ENCODE measurements at regions not wholly inside any gene's neighbourhood (a gene's known extent, or its start where the extent isn't known, plus 50 kb on each side); places are given as distances from the start of the nearest gene placed in this dataset.

DNA sequence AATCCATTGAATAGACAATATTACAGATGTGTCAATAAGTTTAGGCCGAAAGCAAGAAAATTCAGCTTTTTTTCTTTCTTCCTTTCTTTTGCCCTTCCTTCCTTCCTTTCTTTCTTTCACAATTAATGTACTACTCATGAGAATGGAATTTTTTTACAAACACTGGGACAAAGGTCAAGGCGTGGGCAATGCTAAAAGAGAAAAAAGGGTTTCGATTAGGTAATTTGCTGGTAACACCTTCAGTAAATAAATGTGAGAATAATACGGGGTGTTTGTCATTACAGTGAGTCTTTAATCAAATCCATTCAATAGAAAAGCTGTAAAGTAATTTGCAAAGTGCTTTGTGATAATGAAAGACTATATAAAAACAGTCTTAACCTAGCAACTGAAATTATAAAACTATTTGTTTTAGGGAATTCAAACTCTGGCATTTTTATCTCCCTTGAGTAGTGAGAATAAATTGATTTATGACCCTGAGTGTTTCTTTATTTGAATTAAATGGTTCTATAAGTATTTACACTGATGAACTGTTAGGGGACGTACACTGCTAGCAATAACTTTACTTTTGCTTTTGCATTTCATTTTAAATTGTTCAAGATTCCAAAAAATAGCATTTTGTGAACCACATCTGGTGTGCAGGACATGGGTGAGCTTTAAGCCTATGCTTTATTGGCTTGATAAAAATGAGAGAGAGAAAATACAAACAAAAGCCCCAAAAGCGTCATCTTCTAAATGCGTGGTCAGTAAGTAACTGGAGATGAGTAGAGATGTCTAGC, 104.2 kb upstream of the THRB start:
- DNase-seq, result no peak

DNA sequence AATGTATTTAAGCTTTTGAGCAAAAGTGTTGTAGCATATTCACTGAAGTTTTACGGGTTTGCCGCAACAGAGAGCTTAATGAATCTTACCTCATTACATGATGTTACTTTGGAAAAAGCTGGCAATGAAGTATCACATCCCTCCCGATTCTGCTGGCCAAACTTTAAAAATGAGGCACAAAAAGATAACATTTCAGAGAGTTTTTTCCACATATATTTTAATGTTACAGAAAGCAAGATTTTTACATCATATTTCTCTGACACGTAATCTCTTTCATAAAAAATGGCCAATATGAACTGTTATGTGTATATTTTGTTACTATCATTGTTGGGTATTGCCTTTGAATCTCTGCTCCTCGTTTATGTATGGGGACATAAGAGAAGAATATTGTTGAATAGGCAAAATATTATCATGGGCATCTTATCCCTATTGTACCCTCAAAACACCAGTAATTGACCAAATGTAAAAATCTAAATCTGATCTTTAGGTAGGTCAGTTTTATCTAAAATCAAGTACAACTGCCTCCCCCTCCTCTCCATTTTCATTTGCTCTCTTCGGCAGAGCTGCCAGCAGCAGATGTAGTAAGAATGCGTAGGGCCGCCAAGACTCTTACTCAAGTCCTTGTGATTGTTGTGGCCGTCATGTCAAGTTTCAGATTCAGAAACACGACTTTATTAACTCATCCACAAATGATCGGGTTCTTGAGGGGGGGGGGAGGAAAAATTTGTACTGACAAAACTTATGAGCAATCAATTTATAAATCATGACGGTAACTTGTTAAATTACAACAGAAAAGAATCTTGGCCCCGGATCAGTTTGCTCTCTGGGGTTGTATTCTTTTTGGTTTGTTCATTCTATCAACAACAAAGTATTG, 106.7 kb upstream of the THRB start:
- no peak for DNase-seq

DNA sequence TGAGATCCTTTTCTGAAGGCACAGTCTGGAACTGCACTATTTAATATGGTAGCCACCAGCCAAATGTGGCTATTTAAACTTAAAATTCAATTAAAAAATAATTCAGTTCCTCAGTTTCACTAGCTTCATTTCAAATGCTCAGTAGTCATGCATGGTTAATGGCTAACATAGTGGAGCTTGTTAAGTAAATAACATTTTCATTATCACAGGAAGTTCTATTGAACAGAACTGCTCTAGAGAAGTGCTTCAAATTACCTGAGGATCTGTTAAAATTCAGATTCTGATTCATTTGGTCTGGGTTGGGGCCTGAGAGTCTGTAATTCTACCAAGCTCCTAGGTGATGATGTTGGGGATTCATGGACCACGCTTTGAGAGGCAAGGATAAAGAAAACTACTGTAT, 109.6 kb upstream of the THRB start:
- DNase-seq, result no peak

DNA sequence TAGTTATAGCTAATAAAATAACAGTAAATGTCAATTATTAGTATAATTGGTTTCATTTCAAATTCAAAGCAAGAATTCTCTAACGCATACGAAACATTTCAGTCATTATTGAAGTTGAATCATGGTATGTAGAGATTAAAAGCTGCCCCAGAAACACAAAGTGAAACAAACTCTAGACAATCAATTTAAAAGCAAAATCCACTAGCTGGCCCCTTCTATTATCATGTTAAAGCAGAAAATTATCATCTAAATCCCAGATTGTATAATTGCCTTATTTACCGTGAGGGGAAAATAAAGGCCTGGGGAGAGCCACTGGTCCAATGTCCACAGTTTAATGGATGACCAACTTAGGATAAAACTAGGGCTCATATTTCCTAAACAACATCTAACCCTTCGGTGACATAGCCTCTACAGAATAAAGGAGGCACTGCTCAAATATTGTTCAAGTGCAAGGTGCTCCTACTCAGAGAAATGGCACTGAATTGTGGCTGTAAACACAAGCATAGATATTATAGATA, 110.9 kb upstream of the THRB start:
- no peak for DNase-seq

DNA sequence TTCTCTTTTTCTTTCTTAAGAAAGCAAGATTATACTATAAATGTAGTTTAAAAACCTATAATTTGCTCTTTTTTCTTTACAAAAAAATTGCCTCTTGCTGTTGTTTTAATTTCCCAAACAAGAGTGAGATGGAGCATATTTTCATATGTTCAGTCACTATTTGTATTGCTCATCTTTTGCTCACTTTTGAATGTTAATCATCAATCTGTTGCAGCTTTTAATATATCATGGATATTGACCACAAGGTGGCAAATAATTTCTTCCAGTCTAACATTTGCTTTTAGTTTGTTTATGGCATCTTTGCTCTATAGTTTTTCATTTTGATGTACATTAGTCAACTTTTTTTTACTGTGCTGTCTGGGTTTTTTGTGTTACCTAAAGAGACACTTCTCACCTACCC, 112.6 kb upstream of the THRB start:
- DNase-seq, result no peak

DNA sequence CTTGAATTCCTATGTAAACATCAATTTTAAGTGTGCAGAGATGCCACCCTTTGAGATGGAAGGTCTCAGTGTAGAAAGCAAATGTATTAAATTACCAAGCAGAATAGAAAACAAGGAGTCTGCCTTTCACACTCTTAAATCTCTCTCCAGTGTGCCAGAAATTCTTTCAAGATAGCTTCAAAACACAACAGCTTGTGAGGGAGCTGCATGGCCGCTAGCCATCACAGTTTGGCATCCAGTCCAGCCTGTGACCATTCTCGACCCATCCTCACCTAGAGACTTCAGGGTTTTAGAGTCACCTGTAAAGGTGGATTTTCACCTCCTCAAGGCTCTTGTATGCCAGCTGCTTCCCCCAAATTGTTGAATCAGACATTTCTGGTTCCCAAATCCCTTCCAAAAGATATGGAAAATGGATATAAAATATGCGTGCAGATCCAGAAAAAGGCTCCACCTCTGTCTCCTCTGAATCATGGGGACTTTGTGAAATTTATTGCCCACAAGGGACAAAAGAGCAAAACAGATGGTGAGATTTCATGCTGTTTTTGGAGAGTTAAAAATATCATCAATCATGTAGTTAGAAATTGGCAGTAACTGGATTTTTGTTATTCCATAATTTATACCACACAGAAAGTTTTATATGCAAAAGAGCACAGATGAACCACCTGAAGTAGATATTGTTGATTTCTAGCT, 114.2 kb upstream of the THRB start:
- no peak for DNase-seq

DNA sequence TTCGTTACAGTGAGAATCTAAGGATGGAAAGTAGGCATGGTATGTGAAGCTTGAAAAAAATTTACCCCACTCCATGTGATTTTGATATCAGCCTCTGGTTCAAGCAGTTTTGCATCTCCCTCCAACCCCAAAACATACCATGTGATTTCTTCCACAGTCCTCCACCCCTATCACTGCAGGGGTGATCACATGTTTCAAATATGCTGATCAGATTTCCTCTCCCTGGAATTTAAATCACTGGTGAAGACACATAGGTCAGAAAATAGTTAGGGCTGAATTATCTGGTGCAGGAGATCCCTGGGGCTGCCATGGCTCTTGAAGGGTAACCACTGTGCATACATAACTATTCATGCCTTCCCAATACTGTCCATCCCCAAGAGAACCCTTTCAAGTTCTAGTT, 119.7 kb upstream of the THRB start:
- no peak for DNase-seq

DNA sequence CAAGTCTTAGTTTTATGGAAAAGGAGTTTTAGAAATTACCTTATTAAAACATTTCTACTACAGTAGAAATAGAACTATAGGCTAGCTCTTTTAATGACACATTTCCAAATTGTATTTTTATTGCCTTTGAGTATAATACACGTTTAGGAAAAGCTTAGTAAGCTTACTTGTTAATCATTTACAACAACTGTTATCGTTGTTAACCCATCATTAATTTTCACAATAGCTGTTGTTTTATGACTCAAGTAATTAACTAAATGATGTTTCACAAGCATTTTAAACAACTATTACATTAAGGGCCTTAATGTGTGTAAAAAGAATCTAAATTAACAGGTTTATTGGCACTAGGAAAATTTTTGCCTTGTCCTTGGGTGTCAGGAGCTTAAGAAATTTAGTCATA, 120.5 kb upstream of the THRB start:
- DNase-seq, result no peak

DNA sequence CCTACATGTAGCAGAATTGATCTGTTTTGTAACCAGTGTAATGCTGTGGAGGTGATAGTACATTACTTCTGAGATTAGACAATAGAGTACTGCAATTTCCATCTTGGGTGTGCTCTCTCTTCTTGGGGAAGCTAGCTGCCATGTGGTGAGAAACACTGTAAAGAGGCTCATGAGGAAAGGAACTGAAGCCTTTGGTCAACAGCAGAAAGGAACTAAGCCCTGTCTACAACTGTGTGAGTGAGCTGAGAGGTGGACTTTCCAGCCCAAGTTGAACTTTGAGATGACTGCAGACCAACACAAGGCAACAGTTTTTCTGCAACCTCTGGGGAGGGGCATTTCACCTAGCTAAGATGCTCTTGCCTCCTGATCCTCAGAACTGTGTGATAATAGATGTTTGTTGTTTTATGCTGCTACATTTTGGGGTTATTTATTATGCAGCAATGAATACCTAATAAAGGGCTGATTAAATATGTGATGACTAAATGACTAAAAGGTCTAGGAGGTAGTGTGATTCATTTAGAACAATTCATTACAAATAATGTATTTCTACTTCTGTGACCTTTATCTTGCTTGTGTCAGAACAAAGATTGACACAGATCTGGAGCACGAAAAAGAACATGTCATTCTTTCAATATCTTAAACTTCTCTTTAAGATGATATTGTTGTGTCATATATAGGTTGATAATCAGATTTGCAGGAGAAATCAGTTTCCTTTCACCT, 121.6 kb upstream of the THRB start:
- DNase-seq, result no peak

DNA sequence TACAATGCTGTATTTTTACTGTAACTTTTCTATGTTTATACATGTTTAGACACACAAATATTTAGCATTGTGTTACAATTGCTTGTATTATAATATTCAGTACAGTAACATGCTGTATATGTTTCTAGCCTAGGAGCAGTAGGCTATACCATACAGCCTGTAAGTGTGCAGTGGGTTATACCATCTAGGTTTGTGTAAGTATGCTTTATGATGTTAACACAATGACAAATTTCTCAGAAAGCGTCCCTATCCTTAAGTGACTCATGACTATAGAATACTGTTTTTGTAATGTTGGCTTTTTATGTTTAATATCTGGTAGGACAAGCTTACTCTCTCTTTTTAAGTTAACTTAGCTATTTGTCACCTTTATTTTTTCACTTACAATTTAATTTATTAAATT, 127.5 kb upstream of the THRB start:
- DNase-seq, result no peak

DNA sequence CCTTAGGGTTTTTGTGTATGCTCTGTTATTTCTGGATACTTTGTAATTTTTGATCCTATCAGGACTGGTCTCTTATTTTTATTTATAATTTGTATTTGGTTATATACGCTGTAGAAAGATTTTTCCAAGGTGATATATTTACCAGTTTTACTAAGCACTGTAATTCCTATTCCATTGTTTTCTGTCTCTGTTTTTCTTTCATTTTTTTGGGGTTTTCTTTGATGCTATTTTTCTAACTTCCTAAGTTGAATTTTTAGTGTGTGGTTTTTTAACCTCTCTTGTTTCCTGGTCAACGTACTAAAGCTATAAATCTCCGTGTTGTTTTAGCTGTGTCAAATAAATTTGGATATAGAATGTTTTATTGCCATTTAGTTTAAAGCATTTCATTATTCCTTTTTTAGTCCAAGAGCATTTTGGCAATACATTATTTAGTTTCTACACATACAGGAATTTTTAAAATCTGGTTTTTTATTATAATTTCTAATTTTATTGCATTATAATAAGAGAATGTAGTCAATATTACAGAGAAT, 128.1 kb upstream of the THRB start:
- no peak for DNase-seq

DNA sequence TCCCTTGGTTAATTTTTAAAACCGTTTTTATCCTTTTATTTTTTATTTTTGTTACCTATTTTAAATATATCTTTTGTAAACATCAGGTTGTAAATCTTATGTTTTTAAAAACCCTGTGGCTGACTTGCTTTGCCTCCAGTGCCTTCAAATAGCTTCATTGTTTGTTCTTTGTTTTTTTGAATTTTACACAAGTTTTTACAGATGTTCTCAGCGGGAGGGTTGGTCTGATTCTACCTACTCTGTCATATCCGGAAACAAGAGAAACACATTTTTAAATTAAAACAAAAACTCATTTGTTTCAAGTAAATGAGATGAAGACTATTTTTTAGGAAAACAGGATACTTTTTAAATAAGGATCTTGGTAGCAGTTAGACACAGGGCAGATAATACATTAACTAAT, 129.0 kb upstream of the THRB start:
- DNase-seq, result no peak

DNA sequence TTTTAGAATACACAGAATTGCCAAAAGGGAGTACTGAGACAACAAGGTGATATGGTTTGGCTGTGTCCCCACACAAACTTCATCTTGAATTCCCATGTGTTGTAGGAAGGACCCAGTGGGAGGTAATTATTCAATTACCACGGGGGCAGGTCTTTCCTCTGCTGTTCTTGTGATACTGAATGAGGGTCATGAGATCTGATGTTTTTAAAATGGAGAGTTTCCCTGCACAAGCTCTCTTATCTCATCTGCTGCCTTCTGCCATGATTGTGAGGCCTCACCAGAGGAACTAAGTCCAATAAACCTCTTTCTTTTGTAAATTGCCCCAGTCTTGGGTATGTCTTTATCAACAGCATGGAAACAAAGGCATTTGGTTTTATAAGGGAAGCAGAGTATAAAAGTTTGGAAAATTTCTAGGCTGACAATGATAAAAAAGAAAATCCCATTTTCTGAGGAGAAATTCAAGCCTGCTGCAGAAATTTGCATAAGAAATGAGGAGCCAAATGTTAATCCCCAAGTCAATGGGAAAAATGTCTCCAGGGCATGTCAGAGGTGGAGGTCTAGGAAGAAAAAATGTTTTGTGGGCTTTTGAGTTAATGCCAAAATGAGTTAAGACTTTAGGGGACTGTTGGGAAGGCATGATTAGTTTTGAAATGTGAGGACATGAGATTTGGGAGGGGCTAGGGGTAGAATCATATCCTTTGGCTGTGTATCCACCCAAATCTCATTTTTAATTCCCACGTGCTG, 130.5 kb upstream of the THRB start:
- no peak for DNase-seq

DNA sequence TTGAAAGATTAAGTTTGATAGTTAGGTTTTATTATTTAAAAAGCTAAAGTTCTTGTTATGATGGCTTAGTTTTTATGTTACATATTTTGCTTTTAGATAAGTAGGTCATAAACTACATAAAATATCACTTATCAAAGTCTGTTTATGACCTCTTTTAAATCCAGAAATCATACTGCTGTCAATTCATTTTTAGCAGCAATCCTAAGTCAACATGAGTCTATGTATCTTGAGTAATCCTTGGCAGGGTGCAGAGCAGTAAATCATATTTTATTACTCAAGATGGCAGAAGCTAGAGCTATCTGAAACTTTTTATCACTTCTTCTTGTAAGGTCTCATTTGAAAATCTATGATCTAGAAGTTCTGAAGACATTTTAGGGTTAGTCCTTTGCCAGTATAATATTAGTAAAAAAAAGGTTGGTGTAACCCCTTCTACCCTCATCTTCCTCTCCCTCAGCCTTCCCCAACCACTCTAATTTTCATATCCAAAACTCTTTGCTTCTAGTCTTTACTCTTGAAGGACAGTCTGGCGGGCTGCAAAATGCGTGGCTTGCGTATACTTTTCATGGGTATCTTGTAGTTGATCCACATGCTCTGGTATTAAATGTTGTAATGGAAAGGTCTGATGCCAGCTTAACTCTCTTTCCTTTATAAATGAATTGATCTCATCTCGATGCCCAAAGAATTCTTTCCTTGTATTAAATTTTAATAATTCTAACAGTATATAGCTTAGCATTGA, 134.0 kb upstream of the THRB start:
- no peak for DNase-seq

DNA sequence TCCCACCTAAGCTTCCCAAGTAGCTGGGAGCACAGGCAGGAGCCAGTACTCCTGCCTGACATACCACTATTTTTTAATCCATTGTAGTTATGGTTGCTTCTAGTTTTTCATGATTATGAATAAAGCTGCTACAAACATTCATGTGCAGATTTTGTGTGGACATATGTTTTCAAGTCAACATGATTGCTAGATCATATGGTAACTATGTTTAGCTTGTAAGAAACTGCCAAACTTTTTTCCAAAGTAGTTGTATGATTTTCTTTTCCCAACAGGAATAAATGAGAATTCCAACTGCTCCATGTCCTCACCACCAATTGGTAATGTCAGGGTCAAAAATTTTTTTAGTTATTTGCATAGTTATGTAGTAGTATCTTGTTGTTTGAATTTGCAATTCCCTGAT, 136.8 kb upstream of the THRB start:
- no peak for DNase-seq

DNA sequence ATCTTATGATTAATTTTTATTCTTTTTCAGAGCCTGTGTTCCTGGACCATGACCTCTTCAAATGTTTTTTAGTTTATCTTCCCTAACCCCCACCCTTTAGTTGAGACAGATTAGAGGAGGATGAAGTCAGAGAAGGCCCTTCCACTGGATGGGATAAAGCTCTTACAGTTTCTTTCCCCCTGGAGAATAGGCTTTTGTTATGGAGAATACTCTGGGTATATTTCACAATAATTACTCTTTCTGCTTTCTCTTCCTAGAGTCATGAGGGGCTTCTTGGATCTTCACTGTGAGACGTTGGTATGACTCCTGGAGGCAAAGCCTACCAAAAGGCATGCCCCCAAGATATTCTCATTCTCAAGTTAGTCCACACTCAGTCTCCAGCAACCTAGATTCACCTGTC, 144.4 kb upstream of the THRB start:
- no peak for DNase-seq

DNA sequence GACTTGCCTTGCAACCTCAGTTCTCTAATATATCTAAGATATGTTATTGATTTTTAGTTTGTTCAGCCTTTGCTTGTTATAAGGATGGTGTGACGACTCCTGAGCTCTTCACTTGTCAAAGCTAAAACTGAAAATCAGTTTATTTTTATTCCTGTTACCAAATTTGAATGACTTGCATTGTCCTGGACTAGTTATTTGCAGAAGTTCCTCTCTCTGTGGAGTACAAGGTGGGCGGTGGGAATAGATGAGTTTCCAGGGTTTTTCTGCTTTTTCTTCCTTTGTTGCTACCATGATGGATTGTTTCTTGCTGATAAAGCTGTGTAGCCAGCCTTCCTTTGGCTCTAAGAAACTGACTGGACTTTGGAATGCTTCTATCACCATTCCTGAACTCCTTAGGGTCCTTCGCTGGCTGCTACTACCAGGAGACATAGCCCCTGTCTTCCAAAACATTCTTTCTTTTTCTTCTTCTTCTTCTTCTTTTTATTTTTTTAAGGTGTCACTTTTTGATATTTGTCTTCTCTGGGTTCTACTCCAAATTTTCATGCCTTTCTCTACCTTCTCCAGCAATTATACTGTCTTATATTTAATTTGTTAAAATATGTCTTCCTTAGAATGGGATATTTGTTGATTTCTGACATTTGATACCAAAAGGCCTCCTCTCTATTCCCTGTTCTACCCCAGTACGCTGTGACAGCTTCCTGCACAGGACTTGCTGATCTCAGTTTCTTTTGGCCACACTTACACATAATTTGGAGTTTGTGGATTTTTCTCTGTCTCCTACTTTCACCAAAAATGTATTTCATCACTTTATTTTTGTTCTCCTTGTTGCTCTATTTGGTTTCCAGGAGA, 145.1 kb upstream of the THRB start:
- no peak for DNase-seq

DNA sequence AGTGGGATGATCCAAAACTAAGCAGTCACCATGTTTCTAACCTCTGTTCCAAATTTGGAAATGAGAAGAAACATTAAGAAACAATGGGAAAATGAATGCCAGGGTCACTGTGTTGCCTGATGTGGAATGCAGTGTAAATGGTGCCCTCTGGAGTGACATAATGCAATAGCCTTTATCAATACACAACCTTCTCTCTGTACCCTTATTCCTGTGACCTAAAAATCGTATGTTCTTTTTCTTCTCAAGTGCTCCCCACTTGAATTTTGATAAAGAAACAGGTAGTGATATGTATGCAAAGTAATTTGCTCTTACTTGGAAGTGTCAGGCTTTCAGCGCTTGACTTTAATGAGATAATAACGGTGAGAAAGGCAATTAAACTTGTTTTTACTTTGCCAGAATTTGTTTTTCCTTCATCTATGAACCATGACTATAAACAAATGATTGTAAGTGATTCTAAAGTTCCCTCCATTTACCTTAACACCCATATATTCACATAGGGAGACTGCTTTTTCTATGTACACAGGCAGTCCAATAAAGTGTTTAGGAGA, 145.8 kb upstream of the THRB start:
- no peak for DNase-seq

DNA sequence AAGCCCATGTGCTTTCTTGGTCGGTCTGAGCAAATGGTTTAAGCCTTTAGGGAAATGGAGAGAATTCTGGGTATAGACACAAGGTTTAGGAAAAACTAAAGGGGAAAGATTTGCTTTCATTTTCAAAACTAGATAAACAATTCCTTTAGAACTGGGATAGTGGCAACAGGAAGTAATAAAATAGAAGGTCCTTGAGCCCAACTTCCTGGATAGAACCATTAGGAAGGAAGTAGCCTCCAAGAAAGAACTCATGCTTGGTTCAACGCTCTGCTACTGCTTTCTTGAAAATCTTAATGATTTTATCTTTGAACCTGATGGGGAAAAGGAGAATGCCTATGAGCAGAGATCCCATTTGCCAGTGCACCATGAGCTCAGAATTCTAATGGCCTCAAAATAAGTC, 147.0 kb upstream of the THRB start:
- DNase-seq, result no peak

DNA sequence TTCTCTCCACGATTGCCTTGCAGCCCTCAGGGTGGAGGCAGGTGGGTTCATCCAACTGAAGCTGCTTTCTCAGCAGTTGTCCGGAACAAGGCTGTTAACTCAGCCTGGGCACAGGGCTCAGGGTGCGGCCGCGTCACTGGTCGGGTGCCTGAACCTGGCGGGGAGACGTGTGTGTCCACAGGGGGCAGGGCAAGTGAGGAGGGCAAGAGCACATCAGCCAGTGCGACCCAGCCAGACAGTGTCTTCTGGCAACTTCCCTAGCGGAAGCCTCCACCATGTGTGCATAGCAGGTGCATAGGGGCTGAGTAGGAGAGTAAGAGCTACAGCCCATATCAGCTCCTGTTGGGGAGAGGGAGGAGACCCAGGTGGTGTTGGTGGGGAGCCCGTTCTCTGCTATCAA, 150.4 kb upstream of the THRB start:
- no peak for DNase-seq

Measured in activated CD4-positive, alpha-beta T cell treated with anti-CD3 and anti-CD28 coated beads for 4 hours (primary cell).